Progenitor cell of endocrine pancreas (in vitro differentiated cells): ENCODE measurements at regions not wholly inside any gene's neighbourhood (a gene's known extent, or its start where the extent isn't known, plus 50 kb on each side); places are given as distances from the start of the nearest gene placed in this dataset.

Experiments used
- DNase-seq: peaks from one replicate; pipeline ENCODE4 v3.0.0; 2021; ENCODE audit warnings: low spot score; ENCODE audit not compliant: unreplicated experiment
- H3K27ac Mint-ChIP-seq: 2 replicates; pipeline ENCODE4 v1.8.0; 2021; ENCODE audit warnings: mild to moderate bottlenecking, moderate library complexity, mixed read lengths
- H3K27me3 Mint-ChIP-seq: 2 replicates; pipeline ENCODE4 v1.8.0; 2021; ENCODE audit warnings: mixed read lengths
- H3K36me3 Mint-ChIP-seq: 2 replicates; pipeline ENCODE4 v1.8.0; 2022; ENCODE audit warnings: mixed read lengths; ENCODE audit not compliant: insufficient read depth
- H3K4me1 Mint-ChIP-seq: 2 replicates; pipeline ENCODE4 v1.8.0; 2021; ENCODE audit warnings: low read depth, mixed read lengths
- H3K4me3 Mint-ChIP-seq: 2 replicates; pipeline ENCODE4 v1.8.0; 2021; ENCODE audit warnings: low read depth, mild to moderate bottlenecking, moderate library complexity, mixed read lengths
- H3K9me3 Mint-ChIP-seq: 2 replicates; pipeline ENCODE4 v1.8.0; 2021; ENCODE audit warnings: low read depth, mixed read lengths
- TF ChIP-seq, protein P1 (sequence below): fragments of 200-600 bp; sonication (generic); IDR thresholded peaks from one replicate; pipeline ENCODE4 v1.5.0; 2021; ENCODE audit warnings: antibody characterized with exemption, mild to moderate bottlenecking; ENCODE audit not compliant: unreplicated experiment

DNA sequence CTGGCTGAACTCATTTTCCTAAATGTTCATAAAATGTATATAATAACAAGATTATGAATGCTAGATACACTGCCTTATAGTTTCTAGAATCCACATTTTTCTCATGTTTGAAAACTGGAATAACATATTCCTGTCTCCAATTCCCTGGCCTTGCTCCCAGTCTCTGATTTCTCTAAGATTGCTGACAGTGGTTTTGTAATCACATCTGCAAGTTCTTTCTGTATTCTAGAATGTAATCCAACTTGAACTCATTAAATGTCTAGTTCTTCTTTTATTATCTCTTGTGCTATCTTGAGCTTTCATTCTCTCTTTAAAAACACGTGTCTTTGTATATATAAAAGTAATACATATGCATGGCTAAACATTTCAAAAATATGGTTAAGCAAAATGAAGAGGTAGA lies 215.2 kb upstream of the ADAMTS9 start:
- no peaks in the 10 kb centered on the region for H3K36me3 Mint-ChIP-seq

GRCh38 chr3:64901986-64902516 lies 214.3 kb upstream of the ADAMTS9 start:
- Mint-ChIP-seq H3K27ac (no peak overlapping the region), H3K27me3 (no peaks in the 10 kb centered on the region), H3K4me3 (no peak overlapping the region), H3K9me3 (no peaks in the 10 kb centered on the region), H3K36me3 (no peaks in the 10 kb centered on the region), H3K4me1 (peaks cover 5% of the 10 kb centered on the region)
- DNase-seq = no peak
- TF ChIP-seq, protein P1, sequence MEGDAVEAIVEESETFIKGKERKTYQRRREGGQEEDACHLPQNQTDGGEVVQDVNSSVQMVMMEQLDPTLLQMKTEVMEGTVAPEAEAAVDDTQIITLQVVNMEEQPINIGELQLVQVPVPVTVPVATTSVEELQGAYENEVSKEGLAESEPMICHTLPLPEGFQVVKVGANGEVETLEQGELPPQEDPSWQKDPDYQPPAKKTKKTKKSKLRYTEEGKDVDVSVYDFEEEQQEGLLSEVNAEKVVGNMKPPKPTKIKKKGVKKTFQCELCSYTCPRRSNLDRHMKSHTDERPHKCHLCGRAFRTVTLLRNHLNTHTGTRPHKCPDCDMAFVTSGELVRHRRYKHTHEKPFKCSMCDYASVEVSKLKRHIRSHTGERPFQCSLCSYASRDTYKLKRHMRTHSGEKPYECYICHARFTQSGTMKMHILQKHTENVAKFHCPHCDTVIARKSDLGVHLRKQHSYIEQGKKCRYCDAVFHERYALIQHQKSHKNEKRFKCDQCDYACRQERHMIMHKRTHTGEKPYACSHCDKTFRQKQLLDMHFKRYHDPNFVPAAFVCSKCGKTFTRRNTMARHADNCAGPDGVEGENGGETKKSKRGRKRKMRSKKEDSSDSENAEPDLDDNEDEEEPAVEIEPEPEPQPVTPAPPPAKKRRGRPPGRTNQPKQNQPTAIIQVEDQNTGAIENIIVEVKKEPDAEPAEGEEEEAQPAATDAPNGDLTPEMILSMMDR = no peak

More for the DNA sequence above, 215.2 kb upstream of the ADAMTS9 start:
- Mint-ChIP-seq H3K4me3 (no peak overlapping the region), H3K27ac (no peak overlapping the region), H3K4me1 (peaks cover 7% of the 10 kb centered on the region), H3K9me3 (no peaks in the 10 kb centered on the region), H3K27me3 (no peaks in the 10 kb centered on the region)
- DNase-seq = no peak
- TF ChIP-seq, protein P1 = no peak

DNA sequence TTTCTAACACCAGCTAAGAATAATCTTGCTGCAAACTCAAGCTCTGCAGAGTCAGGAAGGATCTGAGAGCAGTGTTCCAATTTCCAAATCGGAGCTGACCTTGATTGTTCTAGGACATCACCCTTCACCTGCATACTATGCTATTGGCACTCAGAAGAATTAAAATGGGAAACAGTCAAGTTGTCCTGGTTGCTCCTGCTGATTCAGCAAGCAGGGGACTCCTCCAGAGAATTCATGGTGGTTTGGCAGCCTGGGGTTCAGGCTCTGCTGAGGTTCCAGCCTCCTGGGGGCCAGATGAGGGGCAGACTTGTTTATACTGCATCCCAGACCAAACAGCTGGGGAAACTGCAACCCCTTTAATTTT lies 213.7 kb upstream of the ADAMTS9 start:
- Mint-ChIP-seq H3K4me1 (peaks cover 3% of the 10 kb centered on the region), H3K9me3 (no peaks in the 10 kb centered on the region), H3K36me3 (no peaks in the 10 kb centered on the region), H3K27me3 (no peaks in the 10 kb centered on the region), H3K27ac (no peak overlapping the region), H3K4me3 (no peak overlapping the region)
- no peak for DNase-seq
- TF ChIP-seq, protein P1 = no peak

GRCh38 chr3:64900617-64901521 lies 213.1 kb upstream of the ADAMTS9 start:
- H3K4me3 Mint-ChIP-seq = no peak overlapping the region
- TF ChIP-seq, protein P1 = no peak
- DNase-seq = no peak
- H3K27me3 Mint-ChIP-seq = no peaks in the 10 kb centered on the region
- H3K36me3 Mint-ChIP-seq = no peaks in the 10 kb centered on the region
- H3K9me3 Mint-ChIP-seq = no peaks in the 10 kb centered on the region
- H3K4me1 Mint-ChIP-seq = no peaks in the 10 kb centered on the region
- no peak overlapping the region for H3K27ac Mint-ChIP-seq

DNA sequence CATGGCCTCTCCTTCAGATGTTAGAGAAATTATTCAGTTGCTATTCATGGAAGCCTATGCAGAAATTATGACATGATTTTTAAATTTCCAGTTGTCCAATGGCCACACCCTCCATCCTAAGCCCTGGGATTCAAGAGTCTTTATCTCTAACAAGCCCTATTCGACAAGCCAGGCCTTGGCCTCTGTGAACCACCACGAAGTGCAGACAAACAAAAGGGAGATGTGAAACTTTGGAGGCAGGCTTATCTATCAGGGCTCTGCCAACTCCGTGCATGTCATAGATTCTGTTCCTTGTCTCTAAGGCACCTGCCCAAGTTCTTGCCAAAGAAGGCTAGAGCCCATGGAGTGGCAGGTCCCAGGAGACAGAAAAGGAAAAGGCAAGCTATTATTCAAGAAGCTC lies 212.4 kb upstream of the ADAMTS9 start:
- Mint-ChIP-seq H3K36me3 (no peaks in the 10 kb centered on the region), H3K27me3 (no peaks in the 10 kb centered on the region), H3K4me1 (no peaks in the 10 kb centered on the region), H3K27ac (no peak overlapping the region), H3K9me3 (no peaks in the 10 kb centered on the region), H3K4me3 (no peak overlapping the region)
- TF ChIP-seq, protein P1 = no peak
- DNase-seq = no peak
